Endothelial cell (in vitro differentiated cells): ENCODE measurements at regions not wholly inside any gene's neighbourhood (a gene's known extent, or its start where the extent isn't known, plus 50 kb on each side); places are given as distances from the start of the nearest gene placed in this dataset.

Experiments
- DNase-seq: peaks from one replicate; pipeline ENCODE4 v3.0.0; 2021; ENCODE audit warnings: low spot score
- H3K27ac Mint-ChIP-seq: one replicate; pipeline ENCODE4 v1.8.0; 2021; ENCODE audit warnings: mixed read lengths, inconsistent platforms; ENCODE audit not compliant: unreplicated experiment
- H3K27me3 Mint-ChIP-seq: one replicate; pipeline ENCODE4 v1.8.0; 2021; ENCODE audit warnings: mild to moderate bottlenecking, moderate library complexity, mixed read lengths, inconsistent platforms; ENCODE audit not compliant: unreplicated experiment
- H3K36me3 Mint-ChIP-seq: one replicate; pipeline ENCODE4 v1.8.0; 2021; ENCODE audit warnings: mild to moderate bottlenecking, low read depth, mixed read lengths, inconsistent platforms; ENCODE audit not compliant: unreplicated experiment
- H3K4me1 Mint-ChIP-seq: one replicate; pipeline ENCODE4 v1.8.0; 2021; ENCODE audit warnings: mild to moderate bottlenecking, mixed read lengths, inconsistent platforms; ENCODE audit not compliant: unreplicated experiment
- H3K4me3 Mint-ChIP-seq: one replicate; pipeline ENCODE4 v1.8.0; 2021; ENCODE audit warnings: mild to moderate bottlenecking, mixed read lengths, inconsistent platforms; ENCODE audit not compliant: unreplicated experiment
- H3K9me3 Mint-ChIP-seq: one replicate; pipeline ENCODE4 v1.8.0; 2021; ENCODE audit warnings: mixed read lengths, inconsistent platforms; ENCODE audit not compliant: unreplicated experiment
- TF ChIP-seq, protein P1 (sequence below): fragments of 200-600 bp; sonication (generic); IDR thresholded peaks from one replicate; pipeline ENCODE4 v1.5.0; 2021; ENCODE audit warnings: antibody characterized with exemption; ENCODE audit not compliant: unreplicated experiment

- TF ChIP-seq, protein P1, sequence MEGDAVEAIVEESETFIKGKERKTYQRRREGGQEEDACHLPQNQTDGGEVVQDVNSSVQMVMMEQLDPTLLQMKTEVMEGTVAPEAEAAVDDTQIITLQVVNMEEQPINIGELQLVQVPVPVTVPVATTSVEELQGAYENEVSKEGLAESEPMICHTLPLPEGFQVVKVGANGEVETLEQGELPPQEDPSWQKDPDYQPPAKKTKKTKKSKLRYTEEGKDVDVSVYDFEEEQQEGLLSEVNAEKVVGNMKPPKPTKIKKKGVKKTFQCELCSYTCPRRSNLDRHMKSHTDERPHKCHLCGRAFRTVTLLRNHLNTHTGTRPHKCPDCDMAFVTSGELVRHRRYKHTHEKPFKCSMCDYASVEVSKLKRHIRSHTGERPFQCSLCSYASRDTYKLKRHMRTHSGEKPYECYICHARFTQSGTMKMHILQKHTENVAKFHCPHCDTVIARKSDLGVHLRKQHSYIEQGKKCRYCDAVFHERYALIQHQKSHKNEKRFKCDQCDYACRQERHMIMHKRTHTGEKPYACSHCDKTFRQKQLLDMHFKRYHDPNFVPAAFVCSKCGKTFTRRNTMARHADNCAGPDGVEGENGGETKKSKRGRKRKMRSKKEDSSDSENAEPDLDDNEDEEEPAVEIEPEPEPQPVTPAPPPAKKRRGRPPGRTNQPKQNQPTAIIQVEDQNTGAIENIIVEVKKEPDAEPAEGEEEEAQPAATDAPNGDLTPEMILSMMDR: no peak
- H3K27me3 Mint-ChIP-seq: peaks cover under 1% of the 10 kb centered on the region
- no peak overlapping the region for H3K4me3 Mint-ChIP-seq
- DNase-seq: peak; percentile 24
- no peaks in the 10 kb centered on the region for H3K9me3 Mint-ChIP-seq
- peaks cover 22% of the 10 kb centered on the region for H3K4me1 Mint-ChIP-seq
- peaks cover 4% of the 10 kb centered on the region for H3K36me3 Mint-ChIP-seq
- no peak overlapping the region for H3K27ac Mint-ChIP-seq
These were observed 427.3 kb downstream of the GALR1 start for GRCh38 chr18:77676910-77677309.

- TF ChIP-seq, protein P1: no peak
- H3K4me3 Mint-ChIP-seq: no peak overlapping the region
- H3K36me3 Mint-ChIP-seq: peaks cover 4% of the 10 kb centered on the region
- H3K9me3 Mint-ChIP-seq: no peaks in the 10 kb centered on the region
- H3K27me3 Mint-ChIP-seq: no peaks in the 10 kb centered on the region
- DNase-seq: no peak
- H3K27ac Mint-ChIP-seq: no peak overlapping the region
- H3K4me1 Mint-ChIP-seq: peaks cover 17% of the 10 kb centered on the region
These were observed 427.9 kb downstream of the GALR1 start for GRCh38 chr18:77677536-77677935.

- no peak overlapping the region for H3K4me3 Mint-ChIP-seq
- TF ChIP-seq, protein P1: no peak
- no peaks in the 10 kb centered on the region for H3K9me3 Mint-ChIP-seq
- no peaks in the 10 kb centered on the region for H3K36me3 Mint-ChIP-seq
- peaks cover 12% of the 10 kb centered on the region for H3K4me1 Mint-ChIP-seq
- no peaks in the 10 kb centered on the region for H3K27me3 Mint-ChIP-seq
- no peak for DNase-seq
- H3K27ac Mint-ChIP-seq: no peak overlapping the region
These were observed 430.2 kb downstream of the GALR1 start for GRCh38 chr18:77679869-77680268.

GRCh38 chr18:77700051-77700450 is 450.4 kb downstream of the GALR1 start:
- no peaks in the 10 kb centered on the region for H3K36me3 Mint-ChIP-seq
- no peaks in the 10 kb centered on the region for H3K9me3 Mint-ChIP-seq

DNA sequence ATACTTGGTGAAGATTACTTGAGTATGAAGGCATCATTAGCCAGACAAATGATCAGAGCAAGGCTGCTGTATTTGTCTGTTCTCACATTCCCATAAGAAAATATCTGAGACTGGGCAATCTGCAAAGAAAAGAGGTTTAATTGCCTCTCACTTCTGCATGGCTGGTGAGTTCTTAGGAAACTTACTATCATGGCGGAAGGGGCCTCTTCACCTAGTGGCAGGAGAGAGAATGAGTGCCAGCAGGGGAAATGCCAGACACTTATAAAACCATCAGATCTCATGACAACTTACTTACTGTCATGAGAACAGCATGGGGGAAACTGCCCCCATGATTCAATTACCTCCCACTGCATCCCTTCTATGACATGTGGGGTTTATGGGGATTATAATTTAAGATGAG is 452.3 kb downstream of the GALR1 start:
- no peak for DNase-seq
- TF ChIP-seq, protein P1: no peak
- no peak overlapping the region for H3K4me3 Mint-ChIP-seq
- peaks cover 3% of the 10 kb centered on the region for H3K27me3 Mint-ChIP-seq
- H3K4me1 Mint-ChIP-seq: no peaks in the 10 kb centered on the region
- H3K9me3 Mint-ChIP-seq: no peaks in the 10 kb centered on the region
- H3K27ac Mint-ChIP-seq: no peak overlapping the region
- no peaks in the 10 kb centered on the region for H3K36me3 Mint-ChIP-seq

More at GRCh38 chr18:77700051-77700450, 450.4 kb downstream of the GALR1 start:
- TF ChIP-seq, protein P1: no peak
- no peak for DNase-seq
- no peaks in the 10 kb centered on the region for H3K4me1 Mint-ChIP-seq
- no peak overlapping the region for H3K4me3 Mint-ChIP-seq
- peaks cover 3% of the 10 kb centered on the region for H3K27me3 Mint-ChIP-seq
- no peak overlapping the region for H3K27ac Mint-ChIP-seq
